Activated CD8-positive, alpha-beta memory T cell treated with anti-CD3 and anti-CD28 coated beads for 36 hours (primary cell): ENCODE measurements at regions not wholly inside any gene's neighbourhood (a gene's known extent, or its start where the extent isn't known, plus 50 kb on each side); places are given as distances from the start of the nearest gene placed in this dataset.

Experiments
- CTCF ChIA-PET: fragments of 350-600 bp; sonication (Branson Sonifier 250); formaldehyde crosslinking; loops from one replicate; lab custom pipeline; 2021; ENCODE audit warnings: antibody characterized with exemption; lab: Charles Lee
- POLR2A ChIA-PET: fragments of 350-600 bp; sonication (Branson Sonifier 250); formaldehyde crosslinking; loops from one replicate; lab custom pipeline; 2021; ENCODE audit warnings: antibody characterized with exemption; lab: Charles Lee

GRCh38 chr2:16150456-16151280 lies 210.3 kb downstream of the MYCN start:
- ChIA-PET CTCF (interaction anchor here (1.3 kb wide), 1 partner anchor 8 kb away, joined by 3 read pairs; no protein-coding TSS in a partner anchor), POLR2A (no interaction called here)

GRCh38 chr2:16149349-16150243 lies 209.2 kb downstream of the MYCN start:
- POLR2A ChIA-PET: no interaction called here
- CTCF ChIA-PET: no interaction called here

GRCh38 chr2:16148632-16149348 lies 208.4 kb downstream of the MYCN start:
- ChIA-PET POLR2A (no interaction called here), CTCF (no interaction called here)

- CTCF ChIA-PET: interaction anchor here (0.9 kb wide), 1 partner anchor 9 kb away, joined by 3 read pairs; no protein-coding TSS in a partner anchor
Measured at GRCh38 chr2:16142383-16143361, 202.3 kb downstream of the MYCN start.

GRCh38 chr2:16141641-16141921 lies 201.2 kb downstream of the MYCN start:
- CTCF ChIA-PET: no interaction called here
- POLR2A ChIA-PET: no interaction called here

More at GRCh38 chr2:16142383-16143361, 202.3 kb downstream of the MYCN start:
- POLR2A ChIA-PET: no interaction called here

GRCh38 chr2:16140771-16141640 lies 200.7 kb downstream of the MYCN start:
- ChIA-PET CTCF (no interaction called here), POLR2A (no interaction called here)

- POLR2A ChIA-PET: no interaction called here
- CTCF ChIA-PET: no interaction called here
Measured at GRCh38 chr2:16139663-16140615, 199.6 kb downstream of the MYCN start.

- ChIA-PET CTCF (no interaction called here), POLR2A (no interaction called here)
Measured at GRCh38 chr2:16138811-16139662, 198.7 kb downstream of the MYCN start.

- POLR2A ChIA-PET: no interaction called here
- CTCF ChIA-PET: no interaction called here
Measured at GRCh38 chr2:16137080-16137755, 196.9 kb downstream of the MYCN start.

- ChIA-PET POLR2A (no interaction called here), CTCF (no interaction called here)
Measured at GRCh38 chr2:16136461-16137035, 196.2 kb downstream of the MYCN start.

GRCh38 chr2:16135913-16136310 lies 195.6 kb downstream of the MYCN start:
- ChIA-PET POLR2A (no interaction called here), CTCF (no interaction called here)

- ChIA-PET CTCF (no interaction called here), POLR2A (no interaction called here)
Measured at GRCh38 chr2:16135196-16135912, 195.0 kb downstream of the MYCN start.

GRCh38 chr2:16134436-16135165 lies 194.3 kb downstream of the MYCN start:
- CTCF ChIA-PET: no interaction called here

GRCh38 chr2:16130906-16131400 lies 190.6 kb downstream of the MYCN start:
- POLR2A ChIA-PET: no interaction called here

More at GRCh38 chr2:16134436-16135165, 194.3 kb downstream of the MYCN start:
- POLR2A ChIA-PET: no interaction called here

More at GRCh38 chr2:16130906-16131400, 190.6 kb downstream of the MYCN start:
- CTCF ChIA-PET: no interaction called here
